Peyer's patch (tissue), 4 donors: ENCODE measurements at regions not wholly inside any gene's neighbourhood (a gene's known extent, or its start where the extent isn't known, plus 50 kb on each side); places are given as distances from the start of the nearest gene placed in this dataset.

Source experiments
- CTCF ChIP-seq, 6 experiments: fragments of 450-650 bp in 4 of 6; fragments of 200-600 bp in 2 of 6; sonication (generic) in 1 of 6; IDR thresholded peaks; one replicate each; pipeline ENCODE4 v1.5.1; 2017 to 2019; ENCODE audit warnings: antibody characterized with exemption in 6 of 6, mild to moderate bottlenecking in 3 of 6, moderate library complexity in 1 of 6
- POLR2A ChIP-seq, 2 donors: fragments of 450-650 bp; IDR thresholded peaks; one replicate each; pipeline ENCODE4 v1.5.1; 2017; ENCODE audit warnings: antibody characterized with exemption in 2 of 2, mild to moderate bottlenecking in 2 of 2, moderate library complexity in 2 of 2

GRCh38 chr4:3687538-3687937 lies 78.6 kb upstream of the ADRA2C start:
- no peak for TF ChIP-seq CTCF (IDR thresholded peaks at IDR 0.05)
- no peak for TF ChIP-seq POLR2A (IDR thresholded peaks at IDR 0.05)
